ENCODE measurements at regions not wholly inside any gene's neighbourhood (a gene's known extent, or its start where the extent isn't known, plus 50 kb on each side); places are given as distances from the start of the nearest gene placed in this dataset.

- no peaks in the 10 kb centered on the region for H3K9me3 Mint-ChIP-seq (ENCODE audit: unreplicated experiment)
- H3K27me3 Mint-ChIP-seq (ENCODE audit: insufficient read depth, unreplicated experiment): no peaks in the 10 kb centered on the region
- DNase-seq (ENCODE audit: unreplicated experiment): no peak
- no TSS peak for BruUV-seq (replicated peaks)
- H3K4me1 Mint-ChIP-seq (ENCODE audit: insufficient read depth, unreplicated experiment): peaks cover 16% of the 10 kb centered on the region
- ChIA-PET POLR2A (no interaction called here), CTCF (interaction anchor here (0.5 kb wide), 1 partner anchor 138 kb away, joined by 3 read pairs; no protein-coding TSS in a partner anchor)
- no peak overlapping the region for H3K4me3 Mint-ChIP-seq (ENCODE audit: unreplicated experiment)
- H3K27ac Mint-ChIP-seq (ENCODE audit: low read depth, unreplicated experiment): no peak overlapping the region
- peaks cover 6% of the 10 kb centered on the region for H3K36me3 Mint-ChIP-seq (ENCODE audit: insufficient read depth, unreplicated experiment)
- intact Hi-C loops (cut with micrococcal nuclease): no loop called here
- no peak for TF ChIP-seq CTCF (IDR thresholded peaks at IDR 0.05; ENCODE audit: unreplicated experiment)
These were observed 84.0 kb upstream of the GSC start for GRCh38 chr14:94853920-94854319.

- TF ChIP-seq CTCF (IDR thresholded peaks at IDR 0.05; ENCODE audit: unreplicated experiment): no peak
- peak; percentile 58 for DNase-seq (ENCODE audit: unreplicated experiment)
- H3K36me3 Mint-ChIP-seq (ENCODE audit: insufficient read depth, unreplicated experiment): peaks cover 6% of the 10 kb centered on the region
- H3K4me1 Mint-ChIP-seq (ENCODE audit: insufficient read depth, unreplicated experiment): peaks cover 16% of the 10 kb centered on the region
- POLR2A ChIA-PET: interaction anchor here (0.7 to 1.6 kb wide), 8 partner anchors 9 to 306 kb away, joined by 3 to 5 read pairs (median 3); no protein-coding TSS in a partner anchor
- peak overlapping the region; percentile 66 for H3K27ac Mint-ChIP-seq (ENCODE audit: low read depth, unreplicated experiment)
- BruUV-seq (replicated peaks): no TSS peak
- CTCF ChIA-PET: interaction anchor here (0.7 to 1.2 kb wide), 6 partner anchors 9 to 581 kb away, joined by 3 to 5 read pairs (median 3); no protein-coding TSS in a partner anchor
- intact Hi-C loops (cut with micrococcal nuclease): no loop called here
- H3K4me3 Mint-ChIP-seq (ENCODE audit: unreplicated experiment): peak overlapping the region; percentile 52
- H3K27me3 Mint-ChIP-seq (ENCODE audit: insufficient read depth, unreplicated experiment): no peaks in the 10 kb centered on the region
- no peaks in the 10 kb centered on the region for H3K9me3 Mint-ChIP-seq (ENCODE audit: unreplicated experiment)
These were observed 80.6 kb upstream of the GSC start for GRCh38 chr14:94850309-94851211.

GRCh38 chr14:94844593-94845152, 74.8 kb upstream of the GSC start:
- no TSS peak for BruUV-seq (replicated peaks)
- Mint-ChIP-seq H3K9me3 (ENCODE audit: unreplicated experiment) (no peaks in the 10 kb centered on the region), H3K27me3 (ENCODE audit: insufficient read depth, unreplicated experiment) (no peaks in the 10 kb centered on the region), H3K4me1 (ENCODE audit: insufficient read depth, unreplicated experiment) (peaks cover 1% of the 10 kb centered on the region), H3K4me3 (ENCODE audit: unreplicated experiment) (no peak overlapping the region), H3K27ac (ENCODE audit: low read depth, unreplicated experiment) (no peak overlapping the region), H3K36me3 (ENCODE audit: insufficient read depth, unreplicated experiment) (no peaks in the 10 kb centered on the region)
- POLR2A ChIA-PET: no interaction called here
- DNase-seq (ENCODE audit: unreplicated experiment): no peak
- intact Hi-C loops (cut with micrococcal nuclease): no loop called here
- CTCF ChIA-PET: no interaction called here
- no peak for TF ChIP-seq CTCF (IDR thresholded peaks at IDR 0.05; ENCODE audit: unreplicated experiment)

- ChIA-PET CTCF (no interaction called here), POLR2A (interaction anchor here (0.7 to 1.3 kb wide), 2 partner anchors 10 to 1630 kb away, joined by 3 to 5 read pairs; no protein-coding TSS in a partner anchor)
- no peak for TF ChIP-seq CTCF (IDR thresholded peaks at IDR 0.05; ENCODE audit: unreplicated experiment)
- Mint-ChIP-seq H3K27me3 (ENCODE audit: insufficient read depth, unreplicated experiment) (no peaks in the 10 kb centered on the region), H3K36me3 (ENCODE audit: insufficient read depth, unreplicated experiment) (no peaks in the 10 kb centered on the region), H3K27ac (ENCODE audit: low read depth, unreplicated experiment) (no peak overlapping the region), H3K4me3 (ENCODE audit: unreplicated experiment) (no peak overlapping the region), H3K4me1 (ENCODE audit: insufficient read depth, unreplicated experiment) (no peaks in the 10 kb centered on the region), H3K9me3 (ENCODE audit: unreplicated experiment) (no peaks in the 10 kb centered on the region)
- DNase-seq (ENCODE audit: unreplicated experiment): no peak
- no TSS peak for BruUV-seq (replicated peaks)
- intact Hi-C loops (cut with micrococcal nuclease): no loop called here
These were observed 70.6 kb upstream of the GSC start for GRCh38 chr14:94840467-94840866.
